SK-N-SH (cell line): ENCODE measurements at regions not wholly inside any gene's neighbourhood (a gene's known extent, or its start where the extent isn't known, plus 50 kb on each side); places are given as distances from the start of the nearest gene placed in this dataset.

Source experiments
- CTCF ChIA-PET: fragments of 300-600, 350-600 bp; formaldehyde crosslinking; extraction: SDS; loops from one replicate; lab custom pipeline; 2021; lab: Yijun Ruan, JAX
- POLR2A ChIA-PET: fragments of 350-600 bp; sonication (Branson Sonifier 250); formaldehyde crosslinking; extraction: SDS; loops from one replicate; lab custom pipeline; 2020; ENCODE audit warnings: antibody characterized with exemption, inconsistent platforms; lab: Yijun Ruan, JAX
- DNase-seq: peaks from one replicate; pipeline ENCODE4 v3.0.0; 2012
- H2AFZ ChIP-seq: fragments of 200-600 bp; sonication (generic); 2 replicates; pipeline ENCODE4 v1.8.1; 2016; ENCODE audit warnings: antibody characterized with exemption, mild to moderate bottlenecking, low read depth
- H3F3A ChIP-seq: fragments of 200-600 bp; sonication (generic); replicated peaks from 2 replicates; pipeline ENCODE3; 2016; ENCODE audit warnings: antibody characterized with exemption, mild to moderate bottlenecking; ENCODE audit not compliant: insufficient read depth
- H3K27ac ChIP-seq, 2 experiments: fragments of 200-500 bp in 1 of 2; fragments of 200-600 bp in 1 of 2; sonication (Bioruptor generic) in 1 of 2; sonication (generic), shearing (Covaris generic) in 1 of 2; 2 replicates each; pipeline versions ENCODE4 v1.5.1 to v1.6.1; 2014 to 2016; ENCODE audit warnings: low read depth in 2 of 2, inconsistent platforms in 1 of 2, low read length in 1 of 2, mild to moderate bottlenecking in 1 of 2, mixed read lengths in 1 of 2
- H3K27me3 ChIP-seq: fragments of 200-600 bp; sonication (generic), shearing (Covaris generic); 2 replicates; pipeline ENCODE4 v1.6.1; 2016; ENCODE audit warnings: mixed run types; ENCODE audit not compliant: insufficient read depth
- H3K36me3 ChIP-seq, 2 experiments: fragments of 200-500 bp in 1 of 2; fragments of 200-600 bp in 1 of 2; sonication (Bioruptor generic) in 1 of 2; sonication (generic) in 1 of 2; replicated peaks in 1 of 2; 2 replicates each; pipeline versions ENCODE3 to v1.5.1; 2014 to 2016; ENCODE audit warnings: low read length in 1 of 2, mild to moderate bottlenecking in 1 of 2; ENCODE audit not compliant: insufficient read depth in 2 of 2, control insufficient read depth in 1 of 2
- H3K4me1 ChIP-seq, 2 experiments: fragments of 200-500 bp in 1 of 2; fragments of 200-600 bp in 1 of 2; sonication (Bioruptor generic) in 1 of 2; sonication (generic), shearing (Covaris generic) in 1 of 2; 2 replicates each; pipeline versions ENCODE4 v1.5.1 to v1.6.1; 2014 to 2016; ENCODE audit warnings: low read depth in 1 of 2, low read length in 1 of 2, mixed run types in 1 of 2; ENCODE audit not compliant: insufficient read depth in 2 of 2, control insufficient read depth in 1 of 2
- H3K4me2 ChIP-seq: fragments of 200-600 bp; sonication (generic), shearing (Covaris generic); 2 replicates; pipeline ENCODE4 v1.6.1; 2017; ENCODE audit warnings: mixed run types
- H3K4me3 ChIP-seq, 2 experiments: fragments of 200-500 bp in 1 of 2; fragments of 200-600 bp in 1 of 2; sonication (Bioruptor generic) in 1 of 2; sonication (generic), shearing (Covaris generic) in 1 of 2; 2 replicates each; pipeline versions ENCODE4 v1.5.1 to v1.8.1; 2014 to 2016; ENCODE audit warnings: low read depth in 2 of 2, inconsistent platforms in 1 of 2, low read length in 1 of 2, mild to moderate bottlenecking in 1 of 2, mixed read lengths in 1 of 2, moderate library complexity in 1 of 2
- H3K79me2 ChIP-seq: fragments of 200-600 bp; sonication (generic); 2 replicates; pipeline ENCODE4 v1.8.1; 2017; ENCODE audit warnings: mild to moderate bottlenecking; ENCODE audit not compliant: insufficient read depth
- H3K9ac ChIP-seq: fragments of 200-600 bp; sonication (generic); 2 replicates; pipeline ENCODE4 v1.6.1; 2017; ENCODE audit warnings: mixed run types
- H3K9me2 ChIP-seq: fragments of 200-600 bp; sonication (generic); 2 replicates; pipeline ENCODE4 v1.6.1; 2017; ENCODE audit warnings: mixed run types
- H3K9me3 ChIP-seq: fragments of 200-600 bp; sonication (generic); 2 replicates; pipeline ENCODE4 v1.6.1; 2017; ENCODE audit warnings: mixed run types, mild to moderate bottlenecking, moderate library complexity
- H4K20me1 ChIP-seq: fragments of 200-600 bp; sonication (generic); 2 replicates; pipeline ENCODE4 v1.6.1; 2017; ENCODE audit warnings: mild to moderate bottlenecking, mixed run types; ENCODE audit not compliant: insufficient read depth
- CHD2 ChIP-seq: fragments of 150-350 bp; IDR thresholded peaks from 2 replicates; pipeline ENCODE4 v1.6.1; 2018; ENCODE audit warnings: low read length; ENCODE audit not compliant: partially characterized antibody
- CTCF ChIP-seq: fragments of 200-600 bp; sonication (generic); IDR thresholded peaks from 2 replicates; pipeline ENCODE4 v1.6.1; 2017; ENCODE audit warnings: antibody characterized with exemption, mild to moderate bottlenecking, moderate library complexity
- ELF1 ChIP-seq: IDR thresholded peaks from 2 replicates; pipeline ENCODE4 v1.4.0; 2012
- EP300 ChIP-seq, 2 experiments: IDR thresholded peaks; 2 replicates each; pipeline versions ENCODE4 v1.4.0 to v1.6.1; 2012; ENCODE audit warnings: borderline replicate concordance in 1 of 2, low read depth in 1 of 2, low read length in 1 of 2
- FOSL2 ChIP-seq: IDR thresholded peaks from 2 replicates; pipeline ENCODE4 v1.4.0; 2012; ENCODE audit warnings: low read depth, mild to moderate bottlenecking, moderate library complexity, borderline replicate concordance
- FOXJ3 ChIP-seq: sonication (generic); formaldehyde crosslinking; IDR thresholded peaks from 2 replicates; pipeline ENCODE4 v1.5.1; 2020; ENCODE audit warnings: mild to moderate bottlenecking, missing genetic modification reagents
- FOXM1 ChIP-seq: IDR thresholded peaks from 2 replicates; pipeline ENCODE4 v1.4.0; 2012; ENCODE audit warnings: low read depth, mild to moderate bottlenecking
- GABPA ChIP-seq: IDR thresholded peaks from 2 replicates; pipeline ENCODE4 v1.4.0; 2012; ENCODE audit warnings: low read depth, mild to moderate bottlenecking
- MAX ChIP-seq: IDR thresholded peaks from 2 replicates; pipeline ENCODE4 v1.4.0; 2012; ENCODE audit warnings: low read depth
- MEF2A ChIP-seq: IDR thresholded peaks from 2 replicates; pipeline ENCODE4 v1.4.0; 2012; ENCODE audit warnings: low read depth, borderline replicate concordance
- MXI1 ChIP-seq: IDR thresholded peaks from 2 replicates; pipeline ENCODE4 v1.6.1; 2012; ENCODE audit warnings: mild to moderate bottlenecking, low read depth, low read length, improper control_type of control experiment
- RCOR1 ChIP-seq: fragments of 150-350 bp; IDR thresholded peaks from 2 replicates; pipeline ENCODE4 v1.6.1; 2017; ENCODE audit warnings: antibody characterized with exemption, low read length
- RXRA ChIP-seq: IDR thresholded peaks from 2 replicates; pipeline ENCODE4 v1.4.0; 2012; ENCODE audit warnings: low read depth, mild to moderate bottlenecking, borderline replicate concordance
- SIN3A ChIP-seq: IDR thresholded peaks from 2 replicates; pipeline ENCODE4 v1.6.1; 2012; ENCODE audit warnings: low read depth, mild to moderate bottlenecking, low read length, moderate library complexity, borderline replicate concordance
- TCF12 ChIP-seq: IDR thresholded peaks from 2 replicates; pipeline ENCODE4 v1.4.0; 2012
- USF1 ChIP-seq: IDR thresholded peaks from 2 replicates; pipeline ENCODE4 v1.4.0; 2012; ENCODE audit warnings: low read depth, borderline replicate concordance
- USF2 ChIP-seq: fragments of 150-350 bp; IDR thresholded peaks from 2 replicates; pipeline ENCODE4 v1.6.1; 2017; ENCODE audit warnings: antibody characterized with exemption, low read length, low read depth, borderline replicate concordance
- YY1 ChIP-seq: IDR thresholded peaks from 2 replicates; pipeline ENCODE4 v1.4.0; 2012; ENCODE audit warnings: low read depth, mild to moderate bottlenecking
- WGBS: methylation state at CpG from one replicate; pipeline ENCODE4 v1.1.6; 2017; ENCODE audit warnings: low lambda C conversion rate; 5-methylcytosine and 5-hydroxymethylcytosine counted together

- TF ChIP-seq FOXJ3 (CRISPR knock-in tag) (no peak), USF2 (no peak), CHD2 (no peak), GABPA (no peak), MAX (no peak), MEF2A (no peak), RXRA (no peak), ELF1 (no peak), EP300 (IDR thresholded peaks at IDR 0.05; ENCODE audit: borderline replicate concordance in 1 of 2, low read depth in 1 of 2, low read length in 1 of 2) (no peak), CTCF (no peak), SIN3A (no peak), MXI1 (no peak), RCOR1 (no peak), TCF12 (no peak), USF1 (no peak), YY1 (no peak), FOXM1 (no peak), FOSL2 (no peak)
- TF ChIP-seq, all 33 proteins: peak for 0
These were observed 423.1 kb upstream of the INTU start for GRCh38 chr4:127209580-127210095.

More at GRCh38 chr4:127209580-127210095, 423.1 kb upstream of the INTU start:
- Histone ChIP-seq H2AFZ (no peak overlapping the region), H3K27ac (no peak overlapping the region), H3K4me3 (no peak overlapping the region), H3F3A (no peaks in the 10 kb centered on the region), H4K20me1 (no peaks in the 10 kb centered on the region), H3K4me2 (no peak overlapping the region), H3K79me2 (no peaks in the 10 kb centered on the region), H3K4me1 (no peaks in the 10 kb centered on the region; a peak in 2 of 4 replicates), H3K9me3 (no peaks in the 10 kb centered on the region; the same call in 1 of the 2 replicates), H3K9ac (no peak overlapping the region), H3K36me3 (no peaks in the 10 kb centered on the region), H3K9me2 (no peaks in the 10 kb centered on the region), H3K27me3 (no peaks in the 10 kb centered on the region)
- ChIA-PET CTCF (interaction anchor here (1.4 kb wide), 1 partner anchor 21 kb away, joined by 3 read pairs; no protein-coding TSS in a partner anchor), POLR2A (no interaction called here)
- 28% methylated on average over 1 of the region's 1 CpG for WGBS
- DNase-seq = no peak
